Coronary artery (tissue), 2 donors: ENCODE measurements at regions not wholly inside any gene's neighbourhood (a gene's known extent, or its start where the extent isn't known, plus 50 kb on each side); places are given as distances from the start of the nearest gene placed in this dataset.

Experiments used
- DNase-seq: peaks from one replicate; pipeline ENCODE4 v3.0.0-alpha.2; 2017; ENCODE audit warnings: low spot score
- H3K27ac ChIP-seq, 2 donors: fragments of 200-600 bp; sonication (generic); one replicate each; pipeline ENCODE4 v1.5.1; 2016 to 2019
- H3K4me3 ChIP-seq: fragments of 200-600 bp; sonication (generic); 2 replicates; pipeline ENCODE4 v1.5.1; 2016; ENCODE audit warnings: mild to moderate bottlenecking, moderate library complexity
- TF ChIP-seq, protein P1 (sequence below): fragments of 200-600 bp; sonication (generic); IDR thresholded peaks from one replicate; pipeline ENCODE4 v1.5.1; 2019; ENCODE audit warnings: antibody characterized with exemption

DNA sequence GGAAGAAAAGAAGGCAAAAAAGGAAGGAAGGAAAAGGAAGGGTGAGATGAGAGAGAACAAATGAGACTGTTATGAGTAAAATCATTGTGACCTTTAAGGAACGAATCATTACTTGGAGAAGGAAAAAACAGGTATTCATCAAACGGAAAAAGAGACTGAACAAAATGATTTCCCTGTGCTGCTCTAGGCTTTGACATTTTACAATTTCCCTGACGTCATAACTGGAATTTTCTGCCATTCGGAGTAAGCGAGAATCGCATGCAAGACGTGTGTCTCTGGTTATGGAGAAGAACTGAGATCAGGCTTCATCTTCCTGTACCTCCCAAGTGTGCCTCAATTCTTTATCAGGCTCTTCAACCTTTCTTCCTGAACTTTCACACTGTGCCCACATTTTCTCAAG lies 534.7 kb upstream of the KLHL29 start:
- no peak overlapping the region for H3K27ac ChIP-seq
- no peak overlapping the region for H3K4me3 ChIP-seq
- TF ChIP-seq, protein P1, sequence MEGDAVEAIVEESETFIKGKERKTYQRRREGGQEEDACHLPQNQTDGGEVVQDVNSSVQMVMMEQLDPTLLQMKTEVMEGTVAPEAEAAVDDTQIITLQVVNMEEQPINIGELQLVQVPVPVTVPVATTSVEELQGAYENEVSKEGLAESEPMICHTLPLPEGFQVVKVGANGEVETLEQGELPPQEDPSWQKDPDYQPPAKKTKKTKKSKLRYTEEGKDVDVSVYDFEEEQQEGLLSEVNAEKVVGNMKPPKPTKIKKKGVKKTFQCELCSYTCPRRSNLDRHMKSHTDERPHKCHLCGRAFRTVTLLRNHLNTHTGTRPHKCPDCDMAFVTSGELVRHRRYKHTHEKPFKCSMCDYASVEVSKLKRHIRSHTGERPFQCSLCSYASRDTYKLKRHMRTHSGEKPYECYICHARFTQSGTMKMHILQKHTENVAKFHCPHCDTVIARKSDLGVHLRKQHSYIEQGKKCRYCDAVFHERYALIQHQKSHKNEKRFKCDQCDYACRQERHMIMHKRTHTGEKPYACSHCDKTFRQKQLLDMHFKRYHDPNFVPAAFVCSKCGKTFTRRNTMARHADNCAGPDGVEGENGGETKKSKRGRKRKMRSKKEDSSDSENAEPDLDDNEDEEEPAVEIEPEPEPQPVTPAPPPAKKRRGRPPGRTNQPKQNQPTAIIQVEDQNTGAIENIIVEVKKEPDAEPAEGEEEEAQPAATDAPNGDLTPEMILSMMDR: no peak
- DNase-seq: no peak

GRCh38 chr2:22854588-22854987 lies 530.4 kb upstream of the KLHL29 start:
- DNase-seq: no peak
- Histone ChIP-seq H3K27ac (no peak overlapping the region), H3K4me3 (no peak overlapping the region)

GRCh38 chr2:22855081-22855480 lies 529.9 kb upstream of the KLHL29 start:
- TF ChIP-seq, protein P1: no peak
- DNase-seq: no peak
- Histone ChIP-seq H3K4me3 (no peak overlapping the region), H3K27ac (no peak overlapping the region)

More at GRCh38 chr2:22854588-22854987, 530.4 kb upstream of the KLHL29 start:
- TF ChIP-seq, protein P1: no peak

- TF ChIP-seq, protein P1: no peak
- no peak for DNase-seq
- no peak overlapping the region for H3K4me3 ChIP-seq
- H3K27ac ChIP-seq: no peak overlapping the region
Observed at GRCh38 chr2:22855761-22856184, 529.2 kb upstream of the KLHL29 start.

DNA sequence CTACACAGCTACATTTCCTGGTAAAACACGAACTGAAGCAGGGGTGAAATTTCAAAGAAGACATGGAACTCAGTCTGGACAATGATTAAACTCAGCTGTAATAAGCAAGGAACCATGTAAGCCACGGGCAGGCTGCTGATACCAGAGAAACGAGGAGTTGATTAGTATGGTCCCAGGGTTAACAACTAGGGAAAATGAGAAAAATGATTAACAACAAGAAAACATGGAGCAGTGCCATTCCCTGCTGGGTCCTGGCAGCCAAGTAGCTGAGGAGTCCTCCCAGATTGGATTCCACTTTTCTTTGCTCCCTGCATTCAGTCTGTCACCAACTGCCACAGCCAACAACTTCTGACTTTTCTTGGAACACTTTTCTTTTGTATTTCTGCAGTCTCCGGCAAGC lies 517.0 kb upstream of the KLHL29 start:
- Histone ChIP-seq H3K27ac (no peak overlapping the region), H3K4me3 (no peak overlapping the region)
- TF ChIP-seq, protein P1: no peak
- no peak for DNase-seq

- no peak overlapping the region for H3K4me3 ChIP-seq
- no peak overlapping the region for H3K27ac ChIP-seq
- TF ChIP-seq, protein P1: no peak
- DNase-seq: no peak
Observed at GRCh38 chr2:22878121-22878520, 506.9 kb upstream of the KLHL29 start.

GRCh38 chr2:22879009-22879863 lies 505.7 kb upstream of the KLHL29 start:
- H3K27ac ChIP-seq: no peak overlapping the region
- DNase-seq: no peak
- H3K4me3 ChIP-seq: no peak overlapping the region
- TF ChIP-seq, protein P1: no peak
